HG03571 (cell line): ENCODE measurements at regions not wholly inside any gene's neighbourhood (a gene's known extent, or its start where the extent isn't known, plus 50 kb on each side); places are given as distances from the start of the nearest gene placed in this dataset.
"Not testable (repeated sequence)": the region's sequence is repeated elsewhere in the genome, so short reads cannot be mapped to it uniquely, and the experiment has no call there.

ENCODE experiments used
- ATAC-seq: cut with Tn5 transposase; IDR thresholded peaks from one replicate; pipeline ENCODE4 v1.9.1; 2021; ENCODE audit not compliant: unreplicated experiment

DNA sequence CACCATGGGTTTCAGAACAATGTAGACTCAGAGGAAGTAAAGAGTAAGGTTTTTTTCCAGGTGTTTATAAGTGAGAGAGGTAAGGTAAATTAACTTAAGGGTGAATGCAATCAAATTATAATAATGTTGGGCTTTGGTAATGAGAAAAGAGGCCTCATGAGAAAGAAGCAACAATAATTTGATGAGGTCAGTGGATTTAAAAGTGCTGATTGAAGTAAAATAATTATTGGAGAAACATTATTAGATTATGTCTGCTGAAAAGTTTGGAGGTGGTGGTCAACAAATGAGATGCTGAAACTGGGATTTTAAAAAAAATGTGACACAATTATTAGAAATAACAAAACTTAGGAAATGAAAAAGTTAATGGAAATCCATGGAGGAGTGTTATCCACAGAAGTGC lies 187.4 kb upstream of the BRINP3 start:
- ATAC-seq = no peak

DNA sequence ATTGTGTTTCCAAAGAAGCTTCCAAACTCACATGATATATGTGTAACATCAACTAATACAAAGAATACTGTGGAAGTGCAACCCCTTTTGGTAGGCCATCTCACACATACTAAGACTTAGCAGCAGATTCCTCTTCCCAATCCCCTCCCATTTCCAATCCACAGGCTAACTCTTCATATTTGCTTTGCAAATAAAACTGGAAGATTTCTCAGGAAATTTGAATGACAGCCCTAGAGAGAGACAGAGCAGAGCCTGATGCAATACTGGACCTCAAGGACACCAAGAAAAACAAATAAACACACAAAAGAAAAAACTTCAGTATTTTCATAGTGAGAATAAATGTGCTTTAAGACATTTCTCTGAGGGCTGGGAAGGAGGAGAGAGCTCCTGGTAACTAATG lies 190.2 kb upstream of the BRINP3 start:
- no peak for ATAC-seq

DNA sequence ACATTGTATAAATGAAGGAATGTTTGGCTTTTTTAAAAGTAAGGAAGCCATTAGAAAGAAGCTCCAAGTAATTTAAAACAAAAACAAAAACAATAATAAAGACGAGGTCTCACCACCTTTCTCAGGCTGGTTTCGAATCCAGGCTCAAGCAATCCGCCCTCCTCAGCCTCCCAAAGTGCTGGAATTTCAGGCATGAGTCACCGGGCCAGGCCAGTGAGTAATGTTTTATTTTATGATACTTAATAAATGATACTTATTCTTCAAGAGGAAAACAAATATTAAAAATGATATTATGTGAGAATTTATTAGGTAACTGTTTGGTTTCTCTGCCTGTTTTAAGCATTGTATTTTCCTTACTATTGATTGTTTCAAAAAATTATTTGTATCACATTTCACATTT lies 201.4 kb upstream of the BRINP3 start:
- no peak for ATAC-seq

DNA sequence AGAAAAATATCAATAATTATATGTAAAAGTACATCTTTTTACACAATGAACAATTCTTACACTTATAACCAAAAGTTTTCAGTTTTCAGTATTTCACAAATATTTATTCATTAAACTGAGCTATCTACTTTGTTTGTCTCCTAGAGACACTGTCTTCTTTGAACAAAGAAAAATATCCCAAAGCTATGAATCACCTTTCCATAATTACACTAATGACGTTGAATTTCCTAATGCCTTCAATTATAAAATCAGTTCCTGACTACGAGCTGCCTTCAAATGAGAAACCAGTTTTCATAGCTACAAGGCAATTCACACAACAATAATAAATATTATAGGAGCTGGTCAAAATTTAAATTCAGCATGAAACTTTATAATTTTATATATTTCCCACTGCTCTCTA lies 201.8 kb upstream of the BRINP3 start:
- ATAC-seq = no peak

DNA sequence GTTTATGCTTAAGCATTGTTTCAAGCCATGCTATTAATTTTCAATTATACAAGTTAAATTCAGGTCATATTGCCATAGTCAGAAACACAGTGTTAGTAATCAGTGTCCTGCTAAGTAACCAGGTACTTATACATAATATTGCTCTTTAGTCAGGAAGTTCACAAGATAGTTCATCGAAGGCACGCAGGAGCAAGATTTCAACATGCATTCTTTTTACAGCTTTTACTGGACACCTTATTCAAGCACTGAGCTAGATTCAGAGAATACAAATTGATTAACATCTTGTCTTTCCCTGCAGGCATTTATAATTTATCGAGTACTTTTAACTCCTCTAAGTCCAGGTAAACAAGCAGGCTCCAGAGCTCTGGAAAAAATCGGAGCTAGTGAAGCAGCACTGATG lies 202.3 kb upstream of the BRINP3 start:
- ATAC-seq = no peak

DNA sequence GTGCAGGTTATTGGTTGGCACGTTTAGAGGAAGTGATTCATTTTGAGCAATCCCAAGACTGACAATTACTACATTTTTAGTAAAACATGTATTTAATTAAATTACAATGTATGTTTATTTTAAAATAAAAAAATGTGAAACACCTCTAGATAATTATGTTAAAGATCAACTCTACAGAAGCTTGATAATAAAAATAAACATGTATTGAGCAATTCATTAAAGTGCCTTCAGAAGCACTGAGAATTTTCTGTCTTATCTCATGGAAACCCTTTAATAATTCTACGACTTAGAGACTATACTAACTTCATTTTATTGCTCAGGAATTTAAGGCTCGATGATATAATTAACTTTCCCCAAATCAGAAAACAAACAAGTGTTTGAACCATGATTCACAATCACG lies 208.0 kb upstream of the BRINP3 start:
- no peak for ATAC-seq

DNA sequence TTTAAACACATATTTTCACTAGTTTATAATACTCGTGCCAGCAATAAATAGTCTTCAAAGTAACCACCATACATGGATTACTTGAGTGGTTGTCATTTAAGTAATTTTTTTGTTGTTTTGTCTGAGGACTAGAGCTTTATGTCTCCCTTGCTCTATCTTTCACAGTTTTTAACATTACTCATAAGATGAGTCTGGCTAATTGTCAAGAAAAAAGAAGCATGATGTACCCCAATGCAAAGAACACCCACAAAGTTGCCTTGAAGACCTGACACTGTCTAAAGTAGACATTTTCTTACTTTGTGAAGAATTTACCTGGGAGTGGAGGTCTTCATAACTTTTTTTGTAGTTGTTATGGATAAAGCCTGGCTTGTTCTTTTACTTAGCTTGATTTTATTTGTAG lies 210.4 kb upstream of the BRINP3 start:
- no peak for ATAC-seq

DNA sequence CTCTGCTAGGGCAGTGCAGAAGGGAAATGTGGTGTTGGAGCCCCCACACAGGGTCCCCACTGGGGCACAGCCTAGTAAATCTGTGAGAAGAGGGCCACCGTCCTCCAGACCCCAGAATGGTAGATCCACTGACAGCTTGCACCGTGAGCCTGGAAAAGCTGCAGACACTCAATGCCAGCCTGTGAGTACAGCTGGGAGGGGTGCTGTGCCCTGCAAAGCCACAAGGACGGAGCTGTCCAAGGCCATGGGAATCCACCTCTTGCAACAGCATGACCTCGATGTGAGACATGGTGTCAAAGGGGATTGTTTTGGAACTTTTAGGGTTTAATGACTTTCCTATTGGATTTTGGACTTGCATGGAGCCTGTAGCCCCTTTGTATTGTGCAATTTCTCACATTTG lies 220.8 kb upstream of the BRINP3 start:
- ATAC-seq = not testable (repeated sequence)

DNA sequence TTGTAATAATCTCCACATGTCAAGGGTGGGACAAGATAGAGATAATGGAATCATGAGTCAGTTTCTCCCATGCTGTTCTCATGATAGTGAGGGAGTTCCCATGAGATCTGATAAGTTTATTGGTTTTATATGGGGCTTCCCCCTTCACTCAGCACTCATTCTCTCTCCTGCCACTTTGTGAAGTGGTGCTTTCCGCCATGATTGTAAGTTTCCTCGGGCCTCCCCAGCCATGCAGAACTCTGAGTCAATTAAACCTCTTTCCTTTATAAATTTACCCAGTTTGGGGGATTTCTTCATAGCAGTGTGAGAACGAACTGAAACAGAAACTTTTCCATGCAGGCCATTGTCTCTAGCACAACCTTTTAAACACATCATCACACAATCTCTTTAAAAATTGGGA lies 221.5 kb upstream of the BRINP3 start:
- no peak for ATAC-seq

DNA sequence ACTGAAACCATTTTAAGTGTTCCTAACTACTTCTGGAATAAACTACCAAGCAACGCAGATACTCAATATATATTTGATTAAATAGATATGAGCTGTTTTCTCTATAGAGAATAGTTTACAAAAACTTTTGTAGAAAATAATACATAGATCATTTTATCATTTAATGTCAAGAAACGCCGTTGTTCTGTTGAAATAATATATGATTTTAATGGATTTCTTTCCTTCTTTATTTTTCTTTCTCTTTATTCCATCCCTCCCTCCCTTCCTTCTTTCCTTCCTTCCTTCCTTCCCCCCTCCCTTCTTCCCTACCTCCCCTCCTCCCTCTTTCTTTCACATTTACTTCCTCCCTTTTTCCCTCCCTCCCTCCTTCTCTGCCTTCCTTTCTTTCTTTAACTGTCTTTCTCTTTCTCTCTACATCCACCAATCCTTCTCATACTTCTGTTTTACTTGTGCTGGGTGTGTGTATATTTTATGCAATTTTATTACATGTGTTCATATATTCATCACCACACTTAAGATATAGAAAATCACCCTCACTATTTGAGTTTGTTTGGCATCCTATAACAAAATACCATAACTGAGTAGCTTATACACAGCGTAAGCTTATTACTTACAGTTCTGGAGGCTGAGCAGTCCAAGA lies 230.9 kb upstream of the BRINP3 start:
- ATAC-seq = no peak

DNA sequence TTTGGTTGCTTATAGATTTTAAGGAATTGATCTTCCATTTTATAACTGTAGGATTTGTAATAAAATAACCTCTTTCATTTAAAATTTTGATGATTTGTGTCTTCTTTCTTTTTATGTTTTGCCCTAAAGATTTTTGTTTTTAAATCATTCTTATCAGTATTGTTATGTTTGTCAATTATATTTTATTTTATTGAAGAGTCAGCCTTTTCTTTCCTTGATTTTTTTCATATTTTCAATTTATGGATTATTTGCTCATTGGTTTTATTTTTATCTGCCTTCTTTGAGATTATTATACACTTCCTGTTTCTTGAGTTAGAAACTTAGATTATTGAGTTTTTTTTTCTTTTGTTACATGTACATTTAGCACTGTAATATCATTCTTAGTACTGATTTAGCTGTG lies 233.4 kb upstream of the BRINP3 start:
- ATAC-seq = no peak

DNA sequence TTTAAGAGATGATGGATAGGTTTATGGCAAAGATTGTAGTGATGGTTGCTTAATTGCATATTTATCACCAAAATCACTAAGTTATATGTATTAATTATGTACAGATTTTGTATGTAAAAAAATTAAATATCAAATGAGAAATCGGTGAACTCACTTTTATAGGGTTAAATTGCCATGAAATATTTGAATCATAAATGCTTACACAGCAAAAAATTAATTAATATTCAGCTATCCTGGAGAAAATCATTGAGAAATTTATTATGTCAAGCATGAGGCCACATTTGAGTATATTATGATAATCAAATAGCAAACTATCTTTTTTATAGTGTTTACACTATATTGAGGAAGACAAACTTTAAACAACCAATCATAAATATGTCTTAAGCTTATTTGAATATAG lies 239.4 kb upstream of the BRINP3 start:
- no peak for ATAC-seq

DNA sequence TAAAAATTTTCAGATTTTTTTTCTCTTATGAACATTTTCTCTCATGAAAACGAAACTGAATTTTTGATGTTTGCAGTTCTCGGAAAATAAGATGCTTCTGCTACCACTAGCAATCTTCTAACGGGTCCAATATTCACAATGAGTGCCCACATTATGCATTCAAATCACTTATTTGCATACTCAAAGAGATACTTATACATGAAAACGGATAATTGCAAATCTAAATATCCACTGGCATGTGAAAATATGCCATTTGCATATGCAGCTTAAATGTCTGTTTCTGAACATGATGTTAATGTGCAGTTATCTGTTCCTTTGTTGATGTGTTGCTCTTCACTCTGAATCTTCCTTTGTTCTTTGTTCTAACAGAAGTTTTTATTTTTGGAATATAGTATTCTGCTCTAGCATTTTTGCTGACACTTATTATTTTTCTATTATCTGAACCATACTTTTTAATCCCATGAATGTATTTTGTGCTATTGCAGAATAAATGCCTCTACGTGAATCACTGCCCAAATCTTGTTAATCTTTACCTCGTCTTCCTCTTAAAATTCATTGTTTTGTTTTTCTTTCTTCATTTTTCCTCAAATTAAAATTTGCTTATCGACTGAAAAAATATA lies 259.4 kb upstream of the BRINP3 start:
- ATAC-seq = no peak

DNA sequence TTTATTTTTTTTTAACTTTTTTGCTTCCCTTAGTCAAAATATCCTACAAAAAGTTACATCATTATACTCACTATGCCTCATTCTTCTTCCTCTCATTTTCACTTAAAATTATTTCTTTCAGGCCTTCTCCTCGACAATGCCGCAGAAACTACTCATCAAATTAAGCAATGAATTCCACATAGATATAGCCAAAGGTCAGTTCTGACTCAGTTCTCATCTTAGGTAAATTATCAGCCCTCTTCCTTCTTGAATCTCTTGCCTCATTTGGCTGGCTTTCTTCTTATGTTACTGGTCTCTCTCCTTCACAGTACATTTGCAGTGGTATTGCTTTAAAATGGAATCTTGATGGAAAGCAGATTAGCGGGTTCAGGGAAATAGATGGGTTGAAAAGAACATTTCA lies 260.7 kb upstream of the BRINP3 start:
- ATAC-seq = no peak

DNA sequence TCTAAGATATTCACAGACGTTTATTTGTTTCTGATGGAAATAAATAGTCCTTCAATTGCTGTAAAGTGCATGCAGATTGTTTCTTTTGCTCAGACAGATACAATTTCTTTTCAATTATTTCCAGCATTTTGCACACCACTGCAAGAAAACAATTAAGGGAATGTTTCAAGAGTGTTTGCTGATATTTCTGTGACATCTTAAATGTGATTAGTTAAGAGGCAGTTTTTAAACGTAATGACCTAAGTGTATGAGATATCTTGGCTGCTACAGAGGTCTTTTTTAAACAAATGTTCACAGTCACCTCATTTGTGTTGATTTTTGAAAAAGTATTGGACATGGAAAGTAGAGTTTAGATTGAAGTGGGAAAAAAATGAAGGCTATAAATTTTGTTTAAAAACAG lies 262.3 kb upstream of the BRINP3 start:
- ATAC-seq = no peak

DNA sequence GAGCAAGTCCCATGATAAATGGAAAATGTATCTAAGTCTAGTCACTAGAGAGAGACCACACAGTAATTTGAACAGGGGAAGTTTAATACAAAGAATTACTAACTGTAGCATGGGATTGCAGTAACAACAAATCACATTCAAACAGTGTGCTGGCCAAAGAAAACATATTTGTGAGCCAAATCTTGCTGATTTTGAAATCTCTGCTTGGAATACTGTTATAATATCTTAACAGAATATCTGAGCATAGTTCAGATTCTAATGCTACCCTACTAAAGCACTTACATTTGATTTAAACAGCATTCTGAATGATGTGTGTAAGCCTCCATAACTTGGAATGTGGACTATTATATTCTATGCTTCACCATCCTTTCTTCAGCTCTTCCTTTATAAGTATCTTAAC lies 270.0 kb upstream of the BRINP3 start:
- no peak for ATAC-seq

DNA sequence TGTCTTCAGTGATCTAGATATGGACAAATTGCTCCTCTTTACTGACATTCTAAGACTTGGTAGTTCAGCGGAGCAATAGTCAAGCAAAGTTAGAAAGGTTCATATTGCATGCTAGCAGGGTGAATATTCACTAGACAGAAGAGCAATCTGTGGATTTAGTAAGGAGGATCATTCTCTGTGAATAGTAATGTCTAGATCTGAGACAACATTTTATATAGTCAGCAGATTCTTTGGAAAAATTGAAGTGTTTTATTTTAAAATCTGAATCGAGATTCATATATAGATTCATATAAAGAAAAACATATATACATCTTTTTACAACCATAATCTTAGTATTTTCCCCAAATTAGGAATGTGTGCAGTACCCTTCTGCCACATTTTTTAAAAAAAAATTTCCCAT lies 274.5 kb upstream of the BRINP3 start:
- no peak for ATAC-seq

DNA sequence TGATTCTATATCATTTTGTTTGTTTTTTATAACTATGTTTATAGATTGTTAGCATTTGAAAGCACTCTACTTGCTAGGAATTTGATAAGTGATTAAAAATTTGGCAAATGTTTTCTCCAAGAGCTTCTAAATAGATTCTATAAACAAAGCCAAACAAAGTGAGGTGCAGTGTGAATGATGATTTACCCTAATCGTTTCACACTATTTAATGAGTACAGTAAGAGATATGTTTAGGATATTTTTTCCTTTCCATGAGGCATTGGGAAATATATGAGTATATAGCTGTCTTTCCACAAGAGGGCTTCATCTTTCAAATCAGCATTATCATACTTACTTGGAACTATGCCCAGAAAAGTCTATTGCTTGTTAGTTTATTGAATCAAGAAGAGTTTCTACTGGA lies 277.0 kb upstream of the BRINP3 start:
- no peak for ATAC-seq

DNA sequence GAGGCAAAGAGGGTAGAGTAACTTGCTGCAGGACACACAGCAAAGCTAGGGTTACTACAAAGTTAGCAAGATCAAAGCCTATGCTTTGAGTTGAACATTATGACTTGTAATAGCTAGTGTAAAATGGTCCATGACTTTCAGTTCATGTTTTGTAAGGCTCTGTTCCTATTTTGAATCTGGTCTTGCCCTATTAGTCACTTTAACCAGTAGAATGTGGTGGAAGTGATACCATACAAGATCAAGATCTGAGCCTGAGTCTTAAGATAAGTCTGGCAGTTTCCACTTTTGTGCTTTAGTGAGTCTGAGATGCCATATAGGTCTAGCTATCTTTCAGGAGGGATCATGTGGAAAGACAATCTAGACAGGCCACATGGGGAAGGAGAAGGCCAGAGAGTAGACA lies 282.1 kb upstream of the BRINP3 start:
- ATAC-seq = peak; percentile 75

DNA sequence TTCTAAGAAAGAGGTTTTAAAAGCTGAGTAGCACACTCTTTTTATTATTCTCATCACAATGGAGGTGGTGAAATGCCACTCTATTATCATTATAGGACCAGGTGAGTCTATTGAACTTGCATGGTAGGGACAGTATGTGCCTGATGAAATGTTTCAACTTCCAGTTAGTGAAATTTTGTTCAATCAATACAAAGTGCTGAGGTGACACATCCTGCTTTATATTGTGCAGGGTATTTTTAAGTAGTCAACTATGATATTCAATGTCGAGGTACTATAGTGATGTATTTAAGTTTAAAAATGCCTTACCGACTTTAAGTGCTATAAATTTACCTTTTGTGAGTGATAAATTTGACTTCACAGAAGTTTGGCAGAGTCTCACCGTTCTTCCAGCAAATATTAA lies 284.7 kb upstream of the BRINP3 start:
- no peak for ATAC-seq

DNA sequence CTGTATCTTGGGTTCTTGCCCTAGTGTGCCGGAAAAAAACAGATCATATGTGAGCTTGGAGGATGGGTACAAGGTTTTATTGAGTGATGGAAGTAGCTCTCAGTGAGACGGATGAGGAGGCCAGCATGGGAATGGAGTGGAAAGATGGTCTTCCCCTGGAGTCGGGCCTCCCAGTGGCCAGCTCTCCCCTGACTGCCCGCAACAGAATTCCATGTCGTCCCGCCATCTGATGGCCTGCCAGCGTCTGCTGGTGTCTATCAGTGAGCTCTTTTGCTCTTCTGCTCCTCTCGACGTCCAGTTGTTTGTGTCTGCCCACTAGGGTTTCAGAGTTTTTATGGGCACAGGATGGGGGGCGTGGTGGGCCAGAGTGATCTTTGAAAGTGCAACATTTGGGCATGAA lies 315.2 kb upstream of the BRINP3 start:
- no peak for ATAC-seq

DNA sequence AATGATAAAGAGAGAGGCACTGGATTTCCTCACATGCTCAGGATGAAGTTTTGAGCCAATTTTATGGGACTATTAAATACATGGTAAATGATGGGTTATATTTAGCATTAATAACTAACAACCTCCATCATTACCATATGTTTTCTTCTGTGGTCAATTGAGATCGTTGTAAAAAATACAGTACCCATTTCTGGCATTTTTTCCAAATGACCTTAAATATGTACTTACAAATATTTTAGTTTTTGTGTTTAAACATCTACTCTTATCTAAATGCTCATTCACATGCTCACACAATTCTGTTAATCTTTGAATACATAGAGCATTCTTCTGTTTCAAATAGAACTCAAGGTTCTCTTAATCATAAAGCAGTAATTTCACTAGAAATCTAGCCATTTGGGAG lies 330.0 kb upstream of the BRINP3 start:
- no peak for ATAC-seq

DNA sequence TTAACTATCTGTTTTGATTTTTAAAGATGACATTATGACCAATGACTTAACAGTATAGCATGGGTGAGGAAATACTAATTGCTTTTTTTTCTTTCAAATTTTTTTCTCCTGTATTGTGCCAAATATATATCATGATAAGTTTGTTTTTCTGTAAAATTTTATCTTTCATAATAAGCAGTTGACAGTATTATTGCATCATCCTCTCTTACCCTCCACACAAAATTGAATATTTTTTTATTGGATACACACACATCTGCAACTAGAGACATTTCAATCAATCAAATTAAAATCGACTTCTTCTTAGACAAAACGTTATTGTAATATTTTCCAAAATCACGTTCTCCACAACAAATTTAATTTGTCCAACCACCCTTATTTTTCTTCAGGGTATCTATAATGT lies 330.4 kb upstream of the BRINP3 start:
- no peak for ATAC-seq
